ENCODE measurements at regions not wholly inside any gene's neighbourhood (a gene's known extent, or its start where the extent isn't known, plus 50 kb on each side); places are given as distances from the start of the nearest gene placed in this dataset.

DNA sequence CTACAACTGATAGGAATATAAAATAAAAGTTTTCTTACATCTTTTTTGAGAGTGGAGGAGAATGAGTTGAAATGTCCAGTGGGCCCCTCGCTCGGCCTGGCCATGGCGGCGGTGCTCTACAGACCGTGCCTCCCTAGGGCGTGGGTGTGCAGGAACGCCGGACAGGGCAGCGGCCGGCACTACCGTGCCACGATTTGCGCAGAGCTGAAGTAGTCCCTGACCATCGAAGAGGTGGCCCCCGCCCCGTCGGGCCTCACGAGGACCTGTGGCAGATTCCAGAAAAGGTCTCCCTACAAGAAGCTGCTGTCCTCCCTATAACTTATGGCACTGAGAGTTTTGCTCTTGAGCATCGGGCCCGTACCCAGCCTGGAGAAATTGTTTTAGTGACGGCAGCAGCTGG is 228.9 kb upstream of the ARHGAP24 start:
- TF ChIP-seq POLR2A (IDR thresholded peaks at IDR 0.05; ENCODE audit: extremely low read depth, insufficient read length) (no peak), MYC (IDR thresholded peaks at IDR 0.05; ENCODE audit: low read depth, low read length) (no peak)
- TF ChIP-seq, protein P1, sequence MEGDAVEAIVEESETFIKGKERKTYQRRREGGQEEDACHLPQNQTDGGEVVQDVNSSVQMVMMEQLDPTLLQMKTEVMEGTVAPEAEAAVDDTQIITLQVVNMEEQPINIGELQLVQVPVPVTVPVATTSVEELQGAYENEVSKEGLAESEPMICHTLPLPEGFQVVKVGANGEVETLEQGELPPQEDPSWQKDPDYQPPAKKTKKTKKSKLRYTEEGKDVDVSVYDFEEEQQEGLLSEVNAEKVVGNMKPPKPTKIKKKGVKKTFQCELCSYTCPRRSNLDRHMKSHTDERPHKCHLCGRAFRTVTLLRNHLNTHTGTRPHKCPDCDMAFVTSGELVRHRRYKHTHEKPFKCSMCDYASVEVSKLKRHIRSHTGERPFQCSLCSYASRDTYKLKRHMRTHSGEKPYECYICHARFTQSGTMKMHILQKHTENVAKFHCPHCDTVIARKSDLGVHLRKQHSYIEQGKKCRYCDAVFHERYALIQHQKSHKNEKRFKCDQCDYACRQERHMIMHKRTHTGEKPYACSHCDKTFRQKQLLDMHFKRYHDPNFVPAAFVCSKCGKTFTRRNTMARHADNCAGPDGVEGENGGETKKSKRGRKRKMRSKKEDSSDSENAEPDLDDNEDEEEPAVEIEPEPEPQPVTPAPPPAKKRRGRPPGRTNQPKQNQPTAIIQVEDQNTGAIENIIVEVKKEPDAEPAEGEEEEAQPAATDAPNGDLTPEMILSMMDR (IDR thresholded peaks at IDR 0.05; ENCODE audit: low read depth, low read length) = no peak
- TF ChIP-seq, protein P2, sequence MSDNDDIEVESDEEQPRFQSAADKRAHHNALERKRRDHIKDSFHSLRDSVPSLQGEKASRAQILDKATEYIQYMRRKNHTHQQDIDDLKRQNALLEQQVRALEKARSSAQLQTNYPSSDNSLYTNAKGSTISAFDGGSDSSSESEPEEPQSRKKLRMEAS (IDR thresholded peaks at IDR 0.05; ENCODE audit: low read depth, low read length) = no peak
